ENCODE measurements at regions not wholly inside any gene's neighbourhood (a gene's known extent, or its start where the extent isn't known, plus 50 kb on each side); places are given as distances from the start of the nearest gene placed in this dataset.

DNA sequence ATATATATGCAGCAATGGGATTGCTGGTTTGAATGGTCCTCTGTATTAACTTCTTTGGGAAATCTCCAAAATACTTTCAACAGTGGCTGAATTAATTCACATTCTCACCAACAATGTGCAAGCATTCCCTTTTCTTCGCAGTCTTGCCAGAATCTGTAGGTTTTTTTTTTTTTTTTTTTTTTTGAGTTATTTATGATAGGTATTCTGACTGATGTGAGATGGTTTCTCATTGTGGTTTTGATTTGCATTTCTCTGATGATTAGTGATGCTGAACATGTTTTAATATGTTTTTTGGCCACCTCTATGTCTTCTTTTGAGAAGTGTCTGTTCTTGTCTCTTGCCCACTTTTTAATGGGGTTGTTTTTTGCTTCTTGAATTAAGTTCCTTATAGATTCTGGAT, 2041.5 kb upstream of the PCDH20 start:
- TF ChIP-seq TEAD4 (IDR thresholded peaks at IDR 0.05) (no peak), CEBPB (IDR thresholded peaks at IDR 0.05) (no peak), FOXM1 (IDR thresholded peaks at IDR 0.05; ENCODE audit: borderline replicate concordance, low read depth) (no peak), TCF12 (IDR thresholded peaks at IDR 0.05; ENCODE audit: low read depth) (no peak), NFIC (IDR thresholded peaks at IDR 0.05) (no peak), RAD21 (IDR thresholded peaks at IDR 0.05; ENCODE audit: low read depth) (no peak), YY1 (IDR thresholded peaks at IDR 0.05; ENCODE audit: low read depth) (no peak), EP300 (IDR thresholded peaks at IDR 0.05; ENCODE audit: borderline replicate concordance) (no peak)
- TF ChIP-seq, protein P1, sequence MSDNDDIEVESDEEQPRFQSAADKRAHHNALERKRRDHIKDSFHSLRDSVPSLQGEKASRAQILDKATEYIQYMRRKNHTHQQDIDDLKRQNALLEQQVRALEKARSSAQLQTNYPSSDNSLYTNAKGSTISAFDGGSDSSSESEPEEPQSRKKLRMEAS (IDR thresholded peaks at IDR 0.05) = no peak

DNA sequence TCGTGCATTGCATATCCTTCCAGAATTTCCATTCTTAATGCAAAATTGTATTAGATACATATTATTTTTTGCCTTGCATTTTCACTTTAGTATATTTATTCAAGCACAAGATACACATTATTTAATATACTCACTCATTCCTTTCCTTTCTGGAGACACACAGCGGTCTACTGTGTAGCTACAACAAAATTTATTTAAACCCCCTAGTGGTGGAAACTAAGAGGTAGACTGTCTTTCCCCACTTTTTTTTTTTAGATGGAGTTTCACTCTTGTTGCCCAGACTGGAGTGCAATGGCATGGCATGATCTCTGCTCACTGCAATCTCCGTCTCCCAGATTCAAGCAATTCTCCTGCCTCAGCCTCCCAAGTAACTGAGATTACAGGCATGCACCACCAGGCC, 2040.3 kb upstream of the PCDH20 start:
- TF ChIP-seq YY1 (IDR thresholded peaks at IDR 0.05; ENCODE audit: low read depth) (no peak), TCF12 (IDR thresholded peaks at IDR 0.05; ENCODE audit: low read depth) (no peak), TAF1 (IDR thresholded peaks at IDR 0.05; ENCODE audit: low read depth) (no peak)
- TF ChIP-seq, protein P2, sequence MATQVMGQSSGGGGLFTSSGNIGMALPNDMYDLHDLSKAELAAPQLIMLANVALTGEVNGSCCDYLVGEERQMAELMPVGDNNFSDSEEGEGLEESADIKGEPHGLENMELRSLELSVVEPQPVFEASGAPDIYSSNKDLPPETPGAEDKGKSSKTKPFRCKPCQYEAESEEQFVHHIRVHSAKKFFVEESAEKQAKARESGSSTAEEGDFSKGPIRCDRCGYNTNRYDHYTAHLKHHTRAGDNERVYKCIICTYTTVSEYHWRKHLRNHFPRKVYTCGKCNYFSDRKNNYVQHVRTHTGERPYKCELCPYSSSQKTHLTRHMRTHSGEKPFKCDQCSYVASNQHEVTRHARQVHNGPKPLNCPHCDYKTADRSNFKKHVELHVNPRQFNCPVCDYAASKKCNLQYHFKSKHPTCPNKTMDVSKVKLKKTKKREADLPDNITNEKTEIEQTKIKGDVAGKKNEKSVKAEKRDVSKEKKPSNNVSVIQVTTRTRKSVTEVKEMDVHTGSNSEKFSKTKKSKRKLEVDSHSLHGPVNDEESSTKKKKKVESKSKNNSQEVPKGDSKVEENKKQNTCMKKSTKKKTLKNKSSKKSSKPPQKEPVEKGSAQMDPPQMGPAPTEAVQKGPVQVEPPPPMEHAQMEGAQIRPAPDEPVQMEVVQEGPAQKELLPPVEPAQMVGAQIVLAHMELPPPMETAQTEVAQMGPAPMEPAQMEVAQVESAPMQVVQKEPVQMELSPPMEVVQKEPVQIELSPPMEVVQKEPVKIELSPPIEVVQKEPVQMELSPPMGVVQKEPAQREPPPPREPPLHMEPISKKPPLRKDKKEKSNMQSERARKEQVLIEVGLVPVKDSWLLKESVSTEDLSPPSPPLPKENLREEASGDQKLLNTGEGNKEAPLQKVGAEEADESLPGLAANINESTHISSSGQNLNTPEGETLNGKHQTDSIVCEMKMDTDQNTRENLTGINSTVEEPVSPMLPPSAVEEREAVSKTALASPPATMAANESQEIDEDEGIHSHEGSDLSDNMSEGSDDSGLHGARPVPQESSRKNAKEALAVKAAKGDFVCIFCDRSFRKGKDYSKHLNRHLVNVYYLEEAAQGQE (IDR thresholded peaks at IDR 0.05; ENCODE audit: low read depth) = no peak

DNA sequence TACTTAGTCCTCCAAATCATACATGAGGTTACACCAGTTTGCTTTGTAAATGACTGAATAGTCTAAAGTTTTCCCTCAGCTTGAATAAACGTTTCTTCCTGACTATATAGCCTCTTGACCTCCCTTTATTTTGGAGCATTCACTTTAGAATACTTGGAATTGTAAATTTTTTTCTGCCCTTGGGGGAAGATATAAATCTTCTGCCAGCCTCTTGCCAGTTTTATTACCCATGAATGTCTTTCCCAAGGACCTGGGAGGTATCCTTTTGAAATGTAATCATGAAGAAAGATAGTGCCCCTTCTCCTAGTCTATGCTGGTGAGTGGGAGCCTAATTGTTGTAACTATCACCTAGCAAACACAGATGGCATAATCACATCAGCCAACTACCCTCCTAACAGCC, 2033.9 kb upstream of the PCDH20 start:
- TF ChIP-seq TCF12 (IDR thresholded peaks at IDR 0.05; ENCODE audit: low read depth) (no peak), ZBTB7A (IDR thresholded peaks at IDR 0.05; ENCODE audit: low read depth) (no peak), CEBPB (IDR thresholded peaks at IDR 0.05) (no peak), TAF1 (IDR thresholded peaks at IDR 0.05; ENCODE audit: low read depth) (no peak), CREB1 (IDR thresholded peaks at IDR 0.05; ENCODE audit: low read depth) (no peak), TEAD4 (IDR thresholded peaks at IDR 0.05) (no peak), YY1 (IDR thresholded peaks at IDR 0.05; ENCODE audit: low read depth) (no peak), RAD21 (IDR thresholded peaks at IDR 0.05; ENCODE audit: low read depth) (no peak), NFIC (IDR thresholded peaks at IDR 0.05) (no peak), FOXM1 (IDR thresholded peaks at IDR 0.05; ENCODE audit: borderline replicate concordance, low read depth) (no peak), EGR1 (IDR thresholded peaks at IDR 0.05) (no peak), EP300 (IDR thresholded peaks at IDR 0.05; ENCODE audit: borderline replicate concordance) (no peak)
- TF ChIP-seq, protein P2 (IDR thresholded peaks at IDR 0.05; ENCODE audit: low read depth) = no peak
- TF ChIP-seq, protein P3, sequence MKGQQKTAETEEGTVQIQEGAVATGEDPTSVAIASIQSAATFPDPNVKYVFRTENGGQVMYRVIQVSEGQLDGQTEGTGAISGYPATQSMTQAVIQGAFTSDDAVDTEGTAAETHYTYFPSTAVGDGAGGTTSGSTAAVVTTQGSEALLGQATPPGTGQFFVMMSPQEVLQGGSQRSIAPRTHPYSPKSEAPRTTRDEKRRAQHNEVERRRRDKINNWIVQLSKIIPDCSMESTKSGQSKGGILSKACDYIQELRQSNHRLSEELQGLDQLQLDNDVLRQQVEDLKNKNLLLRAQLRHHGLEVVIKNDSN (IDR thresholded peaks at IDR 0.05) = no peak
- TF ChIP-seq, protein P1 (IDR thresholded peaks at IDR 0.05) = no peak

DNA sequence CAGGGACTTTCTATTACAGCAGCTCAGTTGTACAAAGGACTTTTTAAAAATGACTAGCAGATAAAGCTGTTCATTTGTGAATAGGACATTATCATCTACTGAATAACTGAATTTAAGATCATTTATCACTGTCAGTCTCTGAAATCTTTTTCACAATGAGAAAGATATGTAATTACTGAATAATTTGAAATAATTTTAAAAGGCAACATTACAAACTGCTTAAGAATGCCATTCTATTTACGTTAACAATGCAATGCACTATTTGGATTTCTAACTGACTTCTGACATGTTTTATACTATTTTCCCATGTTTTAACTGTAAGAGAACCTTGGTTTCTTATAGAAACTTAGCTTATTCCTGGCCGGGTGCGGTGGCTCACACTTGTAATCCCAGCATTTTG, 2033.0 kb upstream of the PCDH20 start:
- TF ChIP-seq FOXM1 (IDR thresholded peaks at IDR 0.05; ENCODE audit: borderline replicate concordance, low read depth) (no peak), EGR1 (IDR thresholded peaks at IDR 0.05) (no peak), CEBPB (IDR thresholded peaks at IDR 0.05) (no peak), TCF12 (IDR thresholded peaks at IDR 0.05; ENCODE audit: low read depth) (no peak), RAD21 (IDR thresholded peaks at IDR 0.05; ENCODE audit: low read depth) (no peak), ZBTB7A (IDR thresholded peaks at IDR 0.05; ENCODE audit: low read depth) (no peak), TEAD4 (IDR thresholded peaks at IDR 0.05) (no peak), EP300 (IDR thresholded peaks at IDR 0.05; ENCODE audit: borderline replicate concordance) (no peak), CREB1 (IDR thresholded peaks at IDR 0.05; ENCODE audit: low read depth) (no peak)
- TF ChIP-seq, protein P3 (IDR thresholded peaks at IDR 0.05) = no peak
- TF ChIP-seq, protein P2 (IDR thresholded peaks at IDR 0.05; ENCODE audit: low read depth) = no peak

DNA sequence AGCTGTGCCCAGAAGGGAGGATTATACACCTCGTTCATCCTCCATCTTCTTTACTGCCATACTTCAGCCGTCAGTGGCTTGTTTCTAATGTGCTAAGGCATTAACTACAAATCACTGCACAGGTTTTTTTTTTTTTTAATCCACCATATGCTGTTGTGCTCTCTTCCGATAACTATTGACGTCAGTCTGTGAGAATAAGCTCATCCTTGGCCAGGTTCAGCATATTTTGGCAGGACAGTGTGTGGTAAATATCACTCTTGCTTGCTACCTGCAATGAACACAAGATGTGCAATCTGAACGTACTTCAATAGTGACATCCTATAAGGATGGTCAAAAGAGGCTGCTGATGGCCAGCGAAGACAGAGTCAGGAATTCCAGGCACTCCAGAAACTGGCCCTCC, 2030.7 kb upstream of the PCDH20 start:
- TF ChIP-seq ZBTB7A (IDR thresholded peaks at IDR 0.05; ENCODE audit: low read depth) (no peak), EP300 (IDR thresholded peaks at IDR 0.05; ENCODE audit: borderline replicate concordance) (no peak), CREB1 (IDR thresholded peaks at IDR 0.05; ENCODE audit: low read depth) (no peak), TAF1 (IDR thresholded peaks at IDR 0.05; ENCODE audit: low read depth) (no peak), FOXM1 (IDR thresholded peaks at IDR 0.05; ENCODE audit: borderline replicate concordance, low read depth) (no peak), NFIC (IDR thresholded peaks at IDR 0.05) (no peak), RAD21 (IDR thresholded peaks at IDR 0.05; ENCODE audit: low read depth) (no peak), EGR1 (IDR thresholded peaks at IDR 0.05) (no peak), TCF12 (IDR thresholded peaks at IDR 0.05; ENCODE audit: low read depth) (no peak), TEAD4 (IDR thresholded peaks at IDR 0.05) (no peak), CEBPB (IDR thresholded peaks at IDR 0.05) (no peak), YY1 (IDR thresholded peaks at IDR 0.05; ENCODE audit: low read depth) (no peak)
- TF ChIP-seq, protein P3 (IDR thresholded peaks at IDR 0.05) = no peak
- TF ChIP-seq, protein P1 (IDR thresholded peaks at IDR 0.05) = no peak
- TF ChIP-seq, protein P2 (IDR thresholded peaks at IDR 0.05; ENCODE audit: low read depth) = no peak
